Esophagus muscularis mucosa (tissue), 4 donors: ENCODE measurements at regions not wholly inside any gene's neighbourhood (a gene's known extent, or its start where the extent isn't known, plus 50 kb on each side); places are given as distances from the start of the nearest gene placed in this dataset.

ENCODE experiments used
- CTCF ChIP-seq, 3 experiments: fragments of 200-600 bp in 2 of 3; fragments of 450-650 bp in 1 of 3; sonication (generic) in 2 of 3; IDR thresholded peaks; one replicate each; pipeline ENCODE4 v1.5.1; 2017 to 2019; ENCODE audit warnings: antibody characterized with exemption in 3 of 3, mild to moderate bottlenecking in 2 of 3, moderate library complexity in 1 of 3
- EP300 ChIP-seq: sonication (generic); formaldehyde crosslinking; IDR thresholded peaks from one replicate; pipeline ENCODE4 v1.6.1; 2017; ENCODE audit warnings: antibody characterized with exemption
- POLR2AphosphoS5 ChIP-seq, 2 donors: sonication (generic); formaldehyde crosslinking; IDR thresholded peaks; one replicate each; pipeline ENCODE4 v1.6.1; 2017; ENCODE audit warnings: antibody characterized with exemption in 2 of 2

- no peak for TF ChIP-seq EP300
- TF ChIP-seq CTCF (IDR thresholded peaks at IDR 0.05): no peak
- TF ChIP-seq POLR2AphosphoS5 (IDR thresholded peaks at IDR 0.05): no peak
Observed at GRCh38 chr12:111108726-111109125, 188.3 kb upstream of the MYL2 start.
